RWPE2 (cell line): ENCODE measurements at regions not wholly inside any gene's neighbourhood (a gene's known extent, or its start where the extent isn't known, plus 50 kb on each side); places are given as distances from the start of the nearest gene placed in this dataset.

Source experiments
- ATAC-seq: fragments of 200-7000 bp; cut with Tn5 transposase; 3 replicates; pipeline ENCODE4 v1.9.1; 2021; ENCODE audit warnings: low read depth
- DNase-seq: peaks from one replicate; pipeline ENCODE4 v3.0.0-alpha.2; 2020; ENCODE audit warnings: low spot score
- H3K27ac ChIP-seq: fragments of 450-650 bp; 2 replicates; pipeline ENCODE4 v1.5.1; 2017; ENCODE audit warnings: mild to moderate bottlenecking; ENCODE audit not compliant: poor library complexity, severe bottlenecking
- H3K27me3 ChIP-seq: fragments of 250-450 bp; sonication (Bioruptor Pico); 2 replicates; pipeline ENCODE4 v1.5.1; 2021; ENCODE audit warnings: mild to moderate bottlenecking, moderate library complexity; ENCODE audit not compliant: insufficient read depth, poor library complexity, severe bottlenecking
- H3K36me3 ChIP-seq: fragments of 250-450 bp; sonication (Bioruptor Pico); 2 replicates; pipeline ENCODE4 v1.5.1; 2020; ENCODE audit warnings: low read depth, mild to moderate bottlenecking, moderate library complexity
- H3K4me1 ChIP-seq: fragments of 250-450 bp; sonication (Bioruptor Pico); 2 replicates; pipeline ENCODE4 v1.5.1; 2021; ENCODE audit warnings: mild to moderate bottlenecking, moderate library complexity; ENCODE audit not compliant: insufficient read depth, poor library complexity, severe bottlenecking
- H3K4me3 ChIP-seq: fragments of 250-450 bp; sonication (Bioruptor Pico); 2 replicates; pipeline ENCODE4 v1.5.1; 2021; ENCODE audit warnings: mild to moderate bottlenecking, moderate library complexity; ENCODE audit not compliant: severe bottlenecking
- H3K9me3 ChIP-seq: fragments of 250-450 bp; sonication (Bioruptor Pico); 2 replicates; pipeline ENCODE4 v1.5.1; 2021; ENCODE audit warnings: mild to moderate bottlenecking, moderate library complexity; ENCODE audit not compliant: severe bottlenecking
- TF ChIP-seq, protein P1 (sequence below): fragments of 450-650 bp; IDR thresholded peaks from one replicate; pipeline ENCODE4 v1.5.1; 2017; ENCODE audit warnings: mild to moderate bottlenecking, moderate library complexity; ENCODE audit not compliant: poor library complexity, severe bottlenecking

DNA sequence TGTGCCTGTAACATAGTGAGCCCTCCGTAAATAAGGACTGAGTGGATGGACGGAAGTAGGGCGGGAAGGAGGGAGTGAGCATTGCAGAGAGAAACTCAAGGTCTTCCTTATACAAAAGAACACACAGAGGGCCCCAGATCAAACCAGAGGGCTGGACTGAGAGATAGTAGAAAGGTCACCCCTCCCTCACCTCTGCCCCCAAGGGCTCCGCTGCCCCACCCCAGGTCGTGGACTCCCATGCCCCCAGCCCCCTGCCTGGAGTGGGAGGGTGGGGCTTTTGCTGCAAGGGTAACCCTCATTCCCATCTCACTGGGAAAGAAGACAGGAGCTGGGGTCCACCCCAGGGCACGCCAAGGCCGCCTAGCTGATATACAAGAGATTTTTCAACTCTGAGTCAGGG is 157.0 kb downstream of the MN1 start:
- no peak overlapping the region for H3K4me3 ChIP-seq
- ATAC-seq, result no peak
- TF ChIP-seq, protein P1, sequence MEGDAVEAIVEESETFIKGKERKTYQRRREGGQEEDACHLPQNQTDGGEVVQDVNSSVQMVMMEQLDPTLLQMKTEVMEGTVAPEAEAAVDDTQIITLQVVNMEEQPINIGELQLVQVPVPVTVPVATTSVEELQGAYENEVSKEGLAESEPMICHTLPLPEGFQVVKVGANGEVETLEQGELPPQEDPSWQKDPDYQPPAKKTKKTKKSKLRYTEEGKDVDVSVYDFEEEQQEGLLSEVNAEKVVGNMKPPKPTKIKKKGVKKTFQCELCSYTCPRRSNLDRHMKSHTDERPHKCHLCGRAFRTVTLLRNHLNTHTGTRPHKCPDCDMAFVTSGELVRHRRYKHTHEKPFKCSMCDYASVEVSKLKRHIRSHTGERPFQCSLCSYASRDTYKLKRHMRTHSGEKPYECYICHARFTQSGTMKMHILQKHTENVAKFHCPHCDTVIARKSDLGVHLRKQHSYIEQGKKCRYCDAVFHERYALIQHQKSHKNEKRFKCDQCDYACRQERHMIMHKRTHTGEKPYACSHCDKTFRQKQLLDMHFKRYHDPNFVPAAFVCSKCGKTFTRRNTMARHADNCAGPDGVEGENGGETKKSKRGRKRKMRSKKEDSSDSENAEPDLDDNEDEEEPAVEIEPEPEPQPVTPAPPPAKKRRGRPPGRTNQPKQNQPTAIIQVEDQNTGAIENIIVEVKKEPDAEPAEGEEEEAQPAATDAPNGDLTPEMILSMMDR, result no peak
- no peaks in the 10 kb centered on the region for H3K27me3 ChIP-seq
- no peak for DNase-seq
- H3K4me1 ChIP-seq, result no peaks in the 10 kb centered on the region
- no peaks in the 10 kb centered on the region for H3K9me3 ChIP-seq
- no peak overlapping the region for H3K27ac ChIP-seq
- no peaks in the 10 kb centered on the region for H3K36me3 ChIP-seq

DNA sequence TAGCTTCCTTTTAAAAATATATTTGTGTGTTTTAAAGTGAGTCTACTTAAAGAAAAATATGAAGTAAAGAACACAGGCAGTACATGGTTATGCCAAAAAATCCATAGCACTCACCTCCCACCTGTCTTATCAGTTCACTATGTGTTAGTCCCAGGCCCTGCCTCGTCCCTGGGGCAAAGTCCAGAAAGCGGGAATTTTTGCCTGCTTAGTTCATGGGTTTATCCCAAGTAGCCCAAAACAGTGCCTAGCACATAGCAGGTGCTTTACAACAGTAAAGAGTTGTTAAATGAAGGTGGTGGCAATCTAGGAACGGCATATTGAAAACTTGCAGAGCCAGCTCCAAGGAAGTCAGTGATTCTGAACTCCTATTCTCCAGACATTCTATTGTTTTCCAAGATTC is 154.0 kb downstream of the MN1 start:
- Histone ChIP-seq H3K4me1 (no peaks in the 10 kb centered on the region), H3K9me3 (no peaks in the 10 kb centered on the region), H3K36me3 (no peaks in the 10 kb centered on the region), H3K4me3 (no peak overlapping the region), H3K27me3 (no peaks in the 10 kb centered on the region), H3K27ac (no peak overlapping the region)
- no peak for DNase-seq
- no peak for ATAC-seq
- TF ChIP-seq, protein P1, result no peak

DNA sequence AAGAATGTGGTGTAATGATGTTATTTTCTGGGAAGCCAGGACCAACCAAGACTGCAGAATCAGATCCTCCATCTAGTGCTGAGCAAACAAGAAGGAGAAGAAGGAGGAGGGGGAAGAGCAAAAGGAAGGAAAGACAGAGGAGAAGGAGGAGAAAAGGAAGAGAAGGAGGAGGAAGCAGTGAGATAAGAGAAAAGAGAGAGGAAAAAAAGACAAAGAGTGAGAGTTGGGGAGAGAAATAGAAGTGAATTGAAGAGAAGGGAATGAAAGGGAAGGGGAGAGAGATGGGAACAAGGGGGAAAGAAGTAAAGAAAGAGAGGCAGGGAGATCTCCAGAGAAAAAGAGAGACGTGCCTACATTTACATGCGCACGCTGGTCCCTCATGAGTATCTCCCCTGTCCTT is 153.5 kb downstream of the MN1 start:
- H3K27ac ChIP-seq, result no peak overlapping the region
- H3K9me3 ChIP-seq, result no peaks in the 10 kb centered on the region
- no peaks in the 10 kb centered on the region for H3K4me1 ChIP-seq
- DNase-seq (no peak), ATAC-seq (no peak)
- no peaks in the 10 kb centered on the region for H3K36me3 ChIP-seq
- no peak overlapping the region for H3K4me3 ChIP-seq
- no peaks in the 10 kb centered on the region for H3K27me3 ChIP-seq
- TF ChIP-seq, protein P1, result no peak

DNA sequence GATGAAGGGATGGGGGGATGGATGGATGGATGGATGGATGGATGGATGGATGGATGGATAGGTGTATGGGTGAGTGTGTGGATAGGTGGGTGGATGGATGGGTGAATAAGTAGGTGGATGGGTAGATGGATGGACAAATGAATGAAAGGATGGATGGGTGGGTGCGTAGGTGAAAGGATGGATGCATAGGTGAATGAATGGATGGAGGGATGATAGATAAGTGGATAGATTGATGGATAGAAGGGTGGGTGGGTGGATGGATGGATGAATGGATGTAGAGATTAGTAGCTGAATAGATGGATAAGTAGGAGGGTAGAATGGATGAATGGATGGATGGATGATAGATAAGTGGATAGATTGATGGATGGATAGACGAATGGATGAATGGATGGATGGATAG is 152.7 kb downstream of the MN1 start:
- Histone ChIP-seq H3K9me3 (no peaks in the 10 kb centered on the region), H3K27ac (no peak overlapping the region), H3K36me3 (no peaks in the 10 kb centered on the region), H3K27me3 (no peaks in the 10 kb centered on the region), H3K4me1 (no peaks in the 10 kb centered on the region), H3K4me3 (no peak overlapping the region)
- TF ChIP-seq, protein P1, result no peak
- no peak for ATAC-seq
- DNase-seq, result no peak

DNA sequence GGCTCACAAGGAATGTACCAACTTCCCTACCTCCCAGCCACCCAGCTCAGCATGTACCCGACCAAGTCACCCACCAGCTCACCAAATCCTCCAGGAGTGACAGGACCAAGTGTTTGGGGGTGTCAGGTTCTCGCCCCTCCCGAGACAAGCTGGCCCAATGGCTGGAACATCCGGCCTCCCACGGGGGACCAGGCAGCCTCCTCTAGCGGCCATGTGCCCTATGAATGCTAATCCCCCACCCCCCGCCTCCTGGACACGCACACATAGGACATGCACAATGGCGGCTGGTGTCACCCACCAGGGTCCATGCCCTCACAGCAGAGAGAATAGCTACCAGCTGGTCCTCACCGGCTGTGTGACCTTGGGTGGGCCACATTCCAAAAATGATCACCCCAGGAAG is 151.0 kb downstream of the MN1 start:
- no peak overlapping the region for H3K4me3 ChIP-seq
- no peaks in the 10 kb centered on the region for H3K27me3 ChIP-seq
- no peaks in the 10 kb centered on the region for H3K36me3 ChIP-seq
- TF ChIP-seq, protein P1, result no peak
- no peak for ATAC-seq
- H3K27ac ChIP-seq, result no peak overlapping the region
- no peaks in the 10 kb centered on the region for H3K9me3 ChIP-seq
- no peak for DNase-seq
- no peaks in the 10 kb centered on the region for H3K4me1 ChIP-seq
